ENCODE measurements at regions not wholly inside any gene's neighbourhood (a gene's known extent, or its start where the extent isn't known, plus 50 kb on each side); places are given as distances from the start of the nearest gene placed in this dataset.
A peak's percentile ranks its signal among the peaks of the same experiment; 100 is the strongest.
"Not testable (repeated sequence)": the region's sequence is repeated elsewhere in the genome, so short reads cannot be mapped to it uniquely, and the experiment has no call there.

GRCh38 chr7:131722371-131722770 is 165.9 kb upstream of the PODXL start:
- no peak for DNase-seq

- DNase-seq, result no peak
Measured at GRCh38 chr7:131721660-131722059, 165.2 kb upstream of the PODXL start.

GRCh38 chr7:131720703-131721102 is 164.3 kb upstream of the PODXL start:
- no peak for DNase-seq

GRCh38 chr7:131717181-131717580 is 160.8 kb upstream of the PODXL start:
- no peak for DNase-seq

GRCh38 chr7:131699323-131699722 is 142.9 kb upstream of the PODXL start:
- DNase-seq, result no peak

GRCh38 chr7:131692131-131692960 is 135.9 kb upstream of the PODXL start:
- DNase-seq, result peak; percentile 65

GRCh38 chr7:131691454-131692130 is 135.2 kb upstream of the PODXL start:
- no peak for DNase-seq

GRCh38 chr7:131690441-131690840 is 134.0 kb upstream of the PODXL start:
- no peak for DNase-seq

GRCh38 chr7:131689662-131690234 is 133.3 kb upstream of the PODXL start:
- no peak for DNase-seq

GRCh38 chr7:131688738-131689661 is 132.6 kb upstream of the PODXL start:
- peak; percentile 64 for DNase-seq

GRCh38 chr7:131687296-131687695 is 130.9 kb upstream of the PODXL start:
- DNase-seq, result no peak

- no peak for DNase-seq
Measured at GRCh38 chr7:131686833-131687232, 130.4 kb upstream of the PODXL start.

GRCh38 chr7:131683536-131684125 is 127.2 kb upstream of the PODXL start:
- DNase-seq, result no peak

GRCh38 chr7:131681961-131682360 is 125.5 kb upstream of the PODXL start:
- no peak for DNase-seq

- DNase-seq, result not testable (repeated sequence)
Measured at GRCh38 chr7:131679071-131679470, 122.6 kb upstream of the PODXL start.

- DNase-seq, result not testable (repeated sequence)
Measured at GRCh38 chr7:131676850-131677249, 120.4 kb upstream of the PODXL start.

GRCh38 chr7:131674131-131674530 is 117.7 kb upstream of the PODXL start:
- DNase-seq, result no peak

GRCh38 chr7:131673576-131673975 is 117.1 kb upstream of the PODXL start:
- DNase-seq, result no peak

- DNase-seq, result no peak
Measured at GRCh38 chr7:131670406-131670805, 114.0 kb upstream of the PODXL start.

GRCh38 chr7:131667699-131668098 is 111.3 kb upstream of the PODXL start:
- no peak for DNase-seq

GRCh38 chr7:131665021-131665420 is 108.6 kb upstream of the PODXL start:
- DNase-seq, result no peak

GRCh38 chr7:131664570-131664969 is 108.1 kb upstream of the PODXL start:
- no peak for DNase-seq

Measured in activated CD4-positive, CD25-positive, alpha-beta regulatory T cell treated with anti-CD3 and anti-CD28 coated beads, Interleukin-2, amount 50 U/mL, for 72 hours (primary cell).